ENCODE measurements at regions not wholly inside any gene's neighbourhood (a gene's known extent, or its start where the extent isn't known, plus 50 kb on each side); places are given as distances from the start of the nearest gene placed in this dataset.
"Not testable (repeated sequence)": the region's sequence is repeated elsewhere in the genome, so short reads cannot be mapped to it uniquely, and the experiment has no call there.

DNA sequence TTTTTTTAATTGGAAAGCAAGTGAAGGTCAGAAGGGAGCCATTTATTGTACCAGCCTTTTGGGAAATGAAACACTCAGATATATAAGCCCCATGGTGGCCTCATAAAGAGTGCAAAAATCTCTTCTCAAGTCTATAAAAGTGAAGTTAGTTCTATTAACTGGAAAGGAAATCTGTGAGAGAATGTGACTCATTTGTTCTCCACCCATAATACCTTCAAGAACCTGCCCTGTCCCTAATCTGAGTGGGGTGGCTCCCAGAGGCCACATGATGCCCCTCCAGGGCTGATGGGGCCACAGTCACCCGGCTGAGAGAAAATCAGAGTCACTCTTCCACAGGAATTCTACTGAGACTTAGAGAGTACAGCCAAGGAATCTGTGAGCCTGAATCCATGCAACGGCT, 65.8 kb upstream of the SERP2 start:
- H3K4me3 ChIP-seq = no peak overlapping the region
- no peak overlapping the region for H3K9ac ChIP-seq
- H3K9me3 ChIP-seq (replicated peaks in 1 of 11) = no peaks in the 10 kb centered on the region
- H3K27me3 ChIP-seq = peaks cover 0 to 45% (median 15%) of the 10 kb centered on the region in 11 experiments; a peak in 10 of 22 replicates
- H3K27ac ChIP-seq = no peak overlapping the region
- no peaks in the 10 kb centered on the region for H3K36me3 ChIP-seq
- H4K20me1 ChIP-seq = no peaks in the 10 kb centered on the region
- TF ChIP-seq Cebpa-rat (IDR thresholded peaks at IDR 0.05) = no peak
- no peak overlapping the region for H3K4me2 ChIP-seq
- peaks cover 6 to 18% (median 11%) of the 10 kb centered on the region in 10 experiments; a peak in 19 of 20 replicates for H3K4me1 ChIP-seq

DNA sequence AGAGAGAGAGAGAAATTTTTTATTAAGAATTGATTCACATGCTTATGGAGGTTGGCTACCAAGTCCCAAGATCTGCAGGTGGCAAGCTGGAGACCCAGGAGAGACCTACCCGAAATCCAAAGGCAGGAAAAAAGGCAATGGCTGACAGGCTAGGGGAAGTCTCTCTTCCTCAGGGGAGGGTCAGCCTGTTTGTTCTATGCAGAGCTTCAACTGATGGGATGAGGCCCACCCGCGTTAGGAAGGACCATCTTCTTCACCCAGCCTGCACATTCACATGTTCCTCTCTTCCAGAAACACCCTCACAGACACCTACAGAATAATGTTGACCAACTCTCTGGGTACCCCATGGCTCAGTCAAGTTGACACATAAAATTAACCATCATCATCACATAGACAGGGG, 65.3 kb upstream of the SERP2 start:
- H3K27me3 ChIP-seq = peaks cover 0 to 49% (median 15%) of the 10 kb centered on the region in 11 experiments; a peak in 10 of 22 replicates
- H3K9me3 ChIP-seq (replicated peaks in 1 of 11) = no peaks in the 10 kb centered on the region
- no peak overlapping the region for H3K4me2 ChIP-seq

DNA sequence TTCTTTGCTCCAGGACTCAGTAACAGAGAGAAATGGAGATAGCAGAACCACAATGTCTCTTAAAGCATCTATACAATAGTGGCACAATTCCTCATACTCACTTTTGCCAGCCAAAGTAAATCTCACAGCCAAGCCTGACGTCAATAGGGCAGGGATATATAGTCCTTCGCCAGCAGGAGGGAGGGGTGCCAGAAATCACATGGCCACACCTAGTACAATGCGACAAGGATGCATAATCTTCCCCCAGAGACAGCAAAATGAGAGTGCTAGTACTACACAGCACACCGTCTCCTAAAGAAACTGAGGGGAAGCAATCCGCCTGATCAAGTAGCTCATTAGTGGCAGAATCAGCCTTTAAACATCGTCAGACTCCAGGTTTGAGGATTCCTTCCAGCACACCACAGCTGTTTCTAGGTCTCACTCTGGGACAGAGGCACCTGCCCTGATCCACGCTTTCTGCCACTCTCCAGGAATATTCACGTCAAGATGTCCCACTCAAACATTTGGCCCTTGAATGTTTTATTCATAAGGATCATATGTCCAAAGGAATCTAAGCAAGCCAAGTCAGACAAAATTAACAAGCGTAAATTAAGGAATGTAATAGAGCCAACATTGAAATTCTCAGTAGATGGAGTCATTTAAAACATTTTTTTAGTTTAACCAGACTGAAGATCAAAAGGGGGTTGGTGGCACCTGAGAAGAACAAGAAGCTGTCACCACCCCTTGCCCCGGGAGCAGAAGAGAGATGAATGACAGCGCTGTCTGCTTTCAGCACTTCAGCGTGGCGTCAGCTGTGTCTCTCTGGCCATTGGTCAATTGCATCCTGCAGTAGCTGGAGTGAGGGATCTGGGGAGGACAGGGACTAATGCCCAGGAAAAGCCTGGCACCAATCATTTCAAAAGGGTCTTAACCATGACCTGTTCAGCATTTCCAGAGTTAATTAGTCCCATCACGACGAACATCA, 63.5 kb upstream of the SERP2 start:
- no peak for TF ChIP-seq Cebpa-rat (IDR thresholded peaks at IDR 0.05)
- Histone ChIP-seq H3K4me3 (no peak overlapping the region), H3K27me3 (peaks cover 0 to 49% (median 15%) of the 10 kb centered on the region in 11 experiments; a peak in 10 of 22 replicates), H3K4me1 (peaks cover 20 to 31% (median 23%) of the 10 kb centered on the region in 10 experiments), H3K36me3 (no peaks in the 10 kb centered on the region), H3K9me3 (replicated peaks in 1 of 11) (no peaks in the 10 kb centered on the region), H3K9ac (no peak overlapping the region), H3K4me2 (no peak overlapping the region), H4K20me1 (no peaks in the 10 kb centered on the region; a peak in 1 of 22 replicates), H3K27ac (no peak overlapping the region)

More for the DNA sequence above, 65.3 kb upstream of the SERP2 start:
- Histone ChIP-seq H3K27ac (no peak overlapping the region), H4K20me1 (no peaks in the 10 kb centered on the region; a peak in 1 of 22 replicates), H3K36me3 (no peaks in the 10 kb centered on the region), H3K4me3 (no peak overlapping the region), H3K4me1 (peaks cover 10 to 21% (median 15%) of the 10 kb centered on the region in 10 experiments; a peak in 19 of 20 replicates), H3K9ac (no peak overlapping the region)
- no peak for TF ChIP-seq Cebpa-rat (IDR thresholded peaks at IDR 0.05)

DNA sequence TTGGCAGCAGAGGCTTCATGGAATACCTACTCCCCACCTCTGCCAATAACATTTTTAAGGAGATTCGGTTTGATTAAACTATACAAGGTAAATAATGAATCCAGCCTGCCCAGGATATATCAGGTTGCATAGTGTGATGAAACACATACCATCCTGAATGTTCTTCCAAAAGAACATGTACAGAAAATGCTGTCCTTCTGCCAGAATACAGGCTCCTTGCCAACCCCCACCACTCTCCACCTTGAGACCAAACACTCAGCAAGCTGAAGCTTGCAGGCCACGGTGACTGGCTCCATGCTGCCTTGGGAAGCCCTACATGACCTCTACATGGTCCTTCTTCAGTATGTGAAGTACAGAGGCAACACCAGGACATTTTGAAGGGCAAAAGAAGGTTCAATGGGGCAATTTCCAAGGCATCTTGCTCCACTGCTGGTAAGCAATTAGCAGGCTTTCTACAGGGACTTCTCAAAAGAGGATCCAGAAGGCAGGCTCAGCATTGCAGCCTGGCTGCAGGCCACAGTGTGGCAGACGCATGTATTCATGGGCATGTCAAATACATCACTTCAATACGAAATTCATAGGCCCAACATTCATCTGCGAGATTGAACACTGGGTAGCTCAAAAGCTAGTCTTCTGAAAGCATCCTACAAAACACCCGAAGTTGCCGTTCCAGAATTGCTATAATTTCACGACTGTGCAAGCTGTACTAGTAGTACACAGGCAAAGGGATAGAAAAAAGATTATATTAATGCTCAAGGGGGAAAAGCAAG, 62.4 kb upstream of the SERP2 start:
- peaks cover 0 to 50% (median 15%) of the 10 kb centered on the region in 11 experiments; a peak in 10 of 22 replicates for H3K27me3 ChIP-seq
- no peak overlapping the region for H3K4me3 ChIP-seq
- no peak for TF ChIP-seq Cebpa-rat (IDR thresholded peaks at IDR 0.05)
- H4K20me1 ChIP-seq = no peaks in the 10 kb centered on the region; a peak in 1 of 22 replicates
- H3K36me3 ChIP-seq = no peaks in the 10 kb centered on the region
- no peak overlapping the region for H3K9ac ChIP-seq
- H3K4me2 ChIP-seq = no peak overlapping the region
- H3K4me1 ChIP-seq = peaks cover 18 to 26% (median 21%) of the 10 kb centered on the region in 10 experiments
- no peak overlapping the region for H3K27ac ChIP-seq
- no peaks in the 10 kb centered on the region for H3K9me3 ChIP-seq (replicated peaks in 1 of 11)

DNA sequence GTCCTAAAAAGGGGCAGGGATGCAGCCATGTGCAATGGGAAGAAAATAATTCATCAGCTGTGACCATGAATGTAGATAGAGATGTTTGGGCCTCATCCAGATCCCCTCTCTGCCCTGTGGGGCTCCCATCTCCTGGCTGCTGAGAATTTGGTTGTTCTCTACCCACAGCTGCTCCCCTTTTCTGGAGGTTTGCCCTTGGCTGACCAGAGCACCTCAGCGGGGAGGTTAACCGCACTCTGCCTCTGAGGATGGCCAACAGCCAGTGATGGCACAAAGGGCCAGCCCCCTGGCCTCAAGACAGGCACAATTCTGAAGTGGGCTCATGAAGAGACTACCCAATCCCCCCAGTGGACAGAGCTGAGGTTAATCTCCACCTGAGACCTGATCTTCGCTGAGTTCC, 61.5 kb upstream of the SERP2 start:
- H3K9ac ChIP-seq = no peak overlapping the region
- H3K9me3 ChIP-seq (replicated peaks in 1 of 11) = 0 out of 22 replicates have a peak, but pooled peaks cover 0 to 6% (median 0%) of the 10 kb centered on the region in 11 experiments
- no peak overlapping the region for H3K4me3 ChIP-seq
- H3K4me2 ChIP-seq = no peak overlapping the region
- TF ChIP-seq Cebpa-rat (IDR thresholded peaks at IDR 0.05) = no peak
- no peaks in the 10 kb centered on the region for H3K36me3 ChIP-seq
- H3K27me3 ChIP-seq = peaks cover 0 to 54% (median 15%) of the 10 kb centered on the region in 11 experiments; a peak in 10 of 22 replicates
- H4K20me1 ChIP-seq = no peaks in the 10 kb centered on the region; a peak in 1 of 22 replicates
- H3K4me1 ChIP-seq = peaks cover 12 to 19% (median 14%) of the 10 kb centered on the region in 10 experiments
- H3K27ac ChIP-seq = no peak overlapping the region

DNA sequence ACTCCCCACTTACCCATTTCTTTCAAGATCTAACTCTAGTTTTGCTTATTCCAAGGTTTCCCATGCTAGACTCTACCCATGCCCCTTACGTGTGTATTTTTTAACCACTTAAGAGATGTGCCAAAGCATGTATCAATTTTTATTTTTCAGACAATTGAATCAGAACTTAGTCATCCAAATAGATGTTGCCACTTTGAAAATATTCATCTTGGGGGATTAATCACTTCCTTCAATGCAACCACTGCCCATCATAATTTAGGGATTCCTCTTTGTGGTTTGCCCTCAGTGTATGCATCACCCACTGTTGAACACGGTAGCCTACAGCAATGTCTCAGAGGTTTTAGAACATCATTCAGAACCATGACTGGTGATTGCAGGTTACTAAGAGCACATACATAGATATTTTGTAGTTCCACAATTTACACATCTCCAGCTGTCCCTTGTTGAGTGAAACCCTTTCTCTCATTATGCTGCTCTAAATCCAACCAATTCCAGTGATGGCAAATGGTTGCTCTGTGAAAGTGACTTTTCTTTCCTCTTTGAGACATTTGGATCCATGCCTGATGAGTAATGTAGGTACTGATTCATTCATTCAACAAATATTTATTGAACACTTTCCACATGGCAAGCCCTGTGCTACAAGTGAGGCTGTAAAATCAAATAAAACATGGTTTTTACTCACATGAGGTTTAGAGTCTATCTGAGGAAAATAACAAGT, 60.6 kb upstream of the SERP2 start:
- Histone ChIP-seq H3K27ac (0 out of 22 replicates have a peak overlapping the region, but pooled peaks of 1 of the 11 experiments have one; percentile 17), H3K9ac (no peak overlapping the region), H3K36me3 (no peaks in the 10 kb centered on the region), H3K4me2 (peak overlapping the region; percentile 25 to 66 (median 49); a peak in 20 of 22 replicates), H3K4me1 (peaks cover 12 to 19% (median 14%) of the 10 kb centered on the region in 10 experiments), H3K4me3 (no peak overlapping the region), H3K27me3 (peaks cover 0 to 52% (median 15%) of the 10 kb centered on the region in 11 experiments; a peak in 10 of 22 replicates), H4K20me1 (no peaks in the 10 kb centered on the region; a peak in 1 of 22 replicates), H3K9me3 (replicated peaks in 1 of 11) (0 out of 22 replicates have a peak, but pooled peaks cover 0 to 6% (median 0%) of the 10 kb centered on the region in 11 experiments)
- TF ChIP-seq Cebpa-rat (IDR thresholded peaks at IDR 0.05) = no peak

DNA sequence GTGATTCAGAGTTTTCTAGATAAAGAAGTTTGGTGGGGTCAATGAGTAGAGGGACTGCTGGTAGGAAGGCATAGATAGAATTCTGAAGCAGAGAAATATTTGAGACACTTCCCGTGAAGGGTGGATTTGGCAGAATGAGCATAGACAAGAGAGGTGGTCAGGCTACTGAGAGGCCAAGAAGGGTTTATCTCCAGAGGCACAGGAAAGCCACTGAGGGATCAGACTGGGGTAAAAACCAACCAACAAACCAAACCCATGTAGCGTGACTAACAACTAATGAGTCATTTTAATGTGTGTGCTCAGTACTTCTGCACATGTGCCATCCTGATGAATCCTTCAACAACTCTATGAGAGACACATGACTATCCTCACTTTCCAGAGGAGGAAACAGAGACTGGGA, 60.0 kb upstream of the SERP2 start:
- H3K4me1 ChIP-seq = peaks cover 12 to 19% (median 14%) of the 10 kb centered on the region in 10 experiments
- H3K27ac ChIP-seq = 0 out of 22 replicates have a peak overlapping the region, but pooled peaks of 1 of the 11 experiments have one; percentile 17
- no peaks in the 10 kb centered on the region; a peak in 1 of 22 replicates for H4K20me1 ChIP-seq
- no peak for TF ChIP-seq Cebpa-rat (IDR thresholded peaks at IDR 0.05)
- H3K4me2 ChIP-seq = peak overlapping the region; percentile 25 to 66 (median 49)
- H3K4me3 ChIP-seq = no peak overlapping the region
- H3K27me3 ChIP-seq = peaks cover 0 to 46% (median 15%) of the 10 kb centered on the region in 11 experiments; a peak in 10 of 22 replicates
- no peaks in the 10 kb centered on the region for H3K36me3 ChIP-seq
- no peak overlapping the region for H3K9ac ChIP-seq
- 0 out of 22 replicates have a peak, but pooled peaks cover 0 to 6% (median 0%) of the 10 kb centered on the region in 11 experiments for H3K9me3 ChIP-seq (replicated peaks in 1 of 11)

DNA sequence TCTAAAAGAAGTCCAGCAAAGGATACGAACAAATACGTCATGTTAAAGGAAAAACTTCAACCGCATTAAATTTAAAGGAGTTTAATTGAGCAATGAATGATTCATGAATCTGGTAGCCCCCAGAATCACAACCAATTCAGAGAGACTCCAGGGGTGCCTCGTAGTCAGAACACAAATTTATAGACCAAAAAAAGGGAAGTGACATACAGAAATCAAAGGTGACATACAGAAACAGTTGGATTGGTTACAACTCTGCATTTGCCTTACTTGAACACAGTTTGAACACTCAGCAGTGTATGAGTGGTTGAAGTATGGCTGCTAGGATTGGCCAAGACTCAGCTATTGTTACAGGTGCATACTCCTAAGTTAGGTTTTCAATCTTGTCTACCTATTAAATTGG, 59.5 kb upstream of the SERP2 start:
- H4K20me1 ChIP-seq; H3K9ac ChIP-seq; H3K4me3 ChIP-seq; H3K36me3 ChIP-seq; H3K9me3 ChIP-seq (replicated peaks in 1 of 11); H3K27ac ChIP-seq: not testable (repeated sequence)
- Histone ChIP-seq H3K4me2 (peak overlapping the region; percentile 25 to 66 (median 49); a peak in 19 of 22 replicates), H3K27me3 (peaks cover 0 to 42% (median 15%) of the 10 kb centered on the region in 11 experiments; a peak in 9 of 22 replicates), H3K4me1 (peaks cover 12 to 19% (median 14%) of the 10 kb centered on the region in 10 experiments)
